Heart left ventricle (tissue), 16 donors: ENCODE measurements at regions not wholly inside any gene's neighbourhood (a gene's known extent, or its start where the extent isn't known, plus 50 kb on each side); places are given as distances from the start of the nearest gene placed in this dataset.

Source experiments
- ATAC-seq, 4 donors: fragments of 200-7000 bp; cut with Tn5 transposase; one replicate each; pipeline ENCODE4 v1.9.1; 2020 to 2022; ENCODE audit warnings: moderate library complexity in 4 of 4, mild to moderate bottlenecking in 3 of 4, moderate number of reproducible peaks in 1 of 4
- DNase-seq, 5 donors: peaks; one replicate each; pipeline ENCODE4 v3.0.0-alpha.2; 2020
- H3K27ac ChIP-seq, 12 donors: fragments of 200-600 bp; sonication (generic) in 4 of 12; one replicate each; pipeline versions ENCODE4 v1.5.0 to v1.8.0; 2016 to 2022; ENCODE audit warnings: mild to moderate bottlenecking in 2 of 12
- H3K27me3 ChIP-seq, 9 donors: fragments of 200-600 bp; sonication (generic) in 2 of 9; one replicate each; pipeline versions ENCODE4 v1.5.1 to v1.8.0; 2016 to 2022; ENCODE audit warnings: mild to moderate bottlenecking in 3 of 9
- H3K36me3 ChIP-seq, 9 donors: fragments of 200-600 bp; sonication (generic) in 2 of 9; one replicate each; pipeline versions ENCODE4 v1.5.0 to v1.8.0; 2018 to 2022; ENCODE audit warnings: mild to moderate bottlenecking in 2 of 9
- H3K4me1 ChIP-seq, 12 donors: fragments of 200-600 bp; sonication (generic) in 4 of 12; one replicate each; pipeline versions ENCODE4 v1.5.0 to v1.8.0; 2016 to 2022; ENCODE audit warnings: mild to moderate bottlenecking in 3 of 12
- H3K4me3 ChIP-seq, 12 donors: fragments of 200-600 bp; sonication (generic) in 4 of 12; one replicate each; pipeline versions ENCODE4 v1.5.0 to v1.8.0; 2017 to 2022; ENCODE audit warnings: mild to moderate bottlenecking in 9 of 12, moderate library complexity in 4 of 12
- H3K9me3 ChIP-seq, 12 donors: fragments of 200-600 bp; sonication (generic) in 4 of 12; one replicate each; pipeline versions ENCODE4 v1.5.0 to v1.8.0; 2016 to 2022; ENCODE audit warnings: mild to moderate bottlenecking in 1 of 12
- CTCF ChIP-seq, 12 donors: fragments of 200-600 bp; sonication (generic) in 4 of 12; IDR thresholded peaks; one replicate each; pipeline versions ENCODE4 v1.5.0 to v1.8.0; 2018 to 2022; ENCODE audit warnings: antibody characterized with exemption in 12 of 12, mild to moderate bottlenecking in 5 of 12
- POLR2A ChIP-seq, 2 donors: fragments of 450-650 bp; IDR thresholded peaks; one replicate each; pipeline ENCODE4 v1.6.1; 2017; ENCODE audit warnings: antibody characterized with exemption in 2 of 2, mild to moderate bottlenecking in 2 of 2, moderate library complexity in 2 of 2
- WGBS, 4 donors: extraction: QIAGEN DNeasy Blood & Tissue Kit in 2 of 4; methylation state at CpG; one replicate each; pipeline versions ENCODE4 v1.1.5 to v1.1.7; 2013 to 2018; 5-methylcytosine and 5-hydroxymethylcytosine counted together
- intact Hi-C, 10 donors: fragments of 100-400 bp; cut with DNase I; formaldehyde crosslinking; loops; one replicate each; pipeline versions ENCODE4 v1.11.1 to v1.14.2; 2022
- donor health status: ischemic (EF 13 %, LVEDD 7.1; RV severe dilation, severe dysfunction).
- donor health status: healthy with polysubstance abuse.
- donor health status: DM: no; HTN: yes; CAD: no.
- donor health status: DM: no; HTN: no; CAD: no.
- donor health status: ischemic (EF 25% LVEDD 6.9; RV normal size, moderate dysfunction).
- donor health status: ischemic (EF 25% LVEDD 5.7; RV mildly dilated, moderate dysfunction).
- donor health status: healthy.
- donor health status: DM: yes; HTN: yes; CAD: no.
- donor health status: ischemic (EF 35%, LVEDD 5.7; RV mildly dilated, moderate dysfunction).
- donor health status: nonischemic (EF 11% LVEDD 7.7; RV severe dilation, severe dysfunction).
- donor health status: DM: yes; HTN: yes; CAD: no.
- donor health status: PGD.
- donor health status: ischemic (EF 29% LVEDD 5.4; RV normal size, mild dysfunction).
- donor health status: nonischemic (EF 23%, LVEDD 6.1; RV moderate dilation, normal function).

GRCh38 chr17:13879961-13880466, 189.3 kb upstream of the COX10 start:
- Histone ChIP-seq H3K9me3 (peaks cover 0 to 18% (median 0%) of the 10 kb centered on the region in 12 donors), H3K27ac (no peak overlapping the region), H3K4me3 (no peak overlapping the region), H3K36me3 (no peaks in the 10 kb centered on the region), H3K4me1 (peaks cover 0 to under 1% (median 0%) of the 10 kb centered on the region in 12 donors), H3K27me3 (no peaks in the 10 kb centered on the region)
- ATAC-seq (peak in 2 of 4 donors; percentile 39 to 78), DNase-seq (no peak)
- TF ChIP-seq POLR2A (IDR thresholded peaks at IDR 0.05) (no peak), CTCF (IDR thresholded peaks at IDR 0.05) (no peak)
- intact Hi-C loops, result loop anchor here in 1 of 10 donors (10.0 kb wide), 1 partner anchor 85 kb away; no protein-coding TSS in a partner anchor
- 74 to 79% (median 75%) methylated on average over 5 of the region's 5 CpGs for WGBS, 4 donors

- Histone ChIP-seq H3K27ac (no peak overlapping the region), H3K4me3 (no peak overlapping the region), H3K27me3 (no peaks in the 10 kb centered on the region), H3K36me3 (no peaks in the 10 kb centered on the region), H3K4me1 (peaks cover 0 to 13% (median 0%) of the 10 kb centered on the region in 12 donors), H3K9me3 (peaks cover 0 to 18% (median 0%) of the 10 kb centered on the region in 12 donors)
- ATAC-seq (no peak), DNase-seq (no peak)
- 66 to 77% (median 69%) methylated on average over 3 of the region's 3 CpGs for WGBS, 4 donors
- intact Hi-C loops, result loop anchor here in 1 of 10 donors (10.0 kb wide), 1 partner anchor 89 kb away; no protein-coding TSS in a partner anchor
- no peak for TF ChIP-seq POLR2A (IDR thresholded peaks at IDR 0.05)
- TF ChIP-seq CTCF (IDR thresholded peaks at IDR 0.05), result no peak
Measured at GRCh38 chr17:13883659-13884058, 185.6 kb upstream of the COX10 start.

GRCh38 chr17:13884347-13884746, 185.0 kb upstream of the COX10 start:
- Histone ChIP-seq H3K4me3 (no peak overlapping the region), H3K9me3 (peaks cover 0 to 18% (median 0%) of the 10 kb centered on the region in 12 donors), H3K27ac (no peak overlapping the region), H3K36me3 (no peaks in the 10 kb centered on the region), H3K27me3 (no peaks in the 10 kb centered on the region), H3K4me1 (peaks cover 0 to 14% (median 0%) of the 10 kb centered on the region in 12 donors)
- ATAC-seq (no peak), DNase-seq (no peak)
- intact Hi-C loops, result loop anchor here in 1 of 10 donors (10.0 kb wide), 1 partner anchor 90 kb away; no protein-coding TSS in a partner anchor
- no peak for TF ChIP-seq CTCF (IDR thresholded peaks at IDR 0.05)
- TF ChIP-seq POLR2A (IDR thresholded peaks at IDR 0.05), result no peak
- WGBS, 4 donors, result 76 to 88% (median 82%) methylated on average over 2 of the region's 2 CpGs

GRCh38 chr17:13885550-13885949, 183.8 kb upstream of the COX10 start:
- 47 to 55% (median 52%) methylated on average over 2 of the region's 2 CpGs for WGBS, 4 donors
- H3K9me3 ChIP-seq, result peaks cover 0 to 18% (median 0%) of the 10 kb centered on the region in 12 donors
- DNase-seq, result peak in 1 of 5 donors; percentile 12
- intact Hi-C loops, result loop anchor here in 3 of 10 donors (5.0 to 10.0 kb wide), 4 partner anchors 91 to 182 kb away; partner anchors contain the start of gene COX10 (in 1 of the 3)
- no peaks in the 10 kb centered on the region for H3K36me3 ChIP-seq
- ATAC-seq, result peak; percentile 65 to 85 (median 74)
- TF ChIP-seq CTCF (IDR thresholded peaks at IDR 0.05) (no peak), POLR2A (IDR thresholded peaks at IDR 0.05) (no peak)
- peak overlapping the region in 10 of 12 donors; percentile 10 to 76 (median 52) for H3K27ac ChIP-seq
- H3K27me3 ChIP-seq, result no peaks in the 10 kb centered on the region
- H3K4me1 ChIP-seq, result peaks cover 0 to 14% (median 0%) of the 10 kb centered on the region in 12 donors
- H3K4me3 ChIP-seq, result no peak overlapping the region
